PC-3 (cell line): ENCODE measurements at regions not wholly inside any gene's neighbourhood (a gene's known extent, or its start where the extent isn't known, plus 50 kb on each side); places are given as distances from the start of the nearest gene placed in this dataset.

Experiments
- ATAC-seq: fragments of 200-7000 bp; cut with Tn5 transposase; 2 replicates; pipeline ENCODE4 v1.9.1; 2020; ENCODE audit warnings: mild to moderate bottlenecking, moderate library complexity
- BruUV-seq: library from RNA; stranded (reverse); fragments of 400-500 nt; replicated peaks from 2 replicates; lab custom pipeline; 2021; lab: Mats Ljungman, UMichigan
- CTCF ChIA-PET: fragments of 300-600 bp; sonication (Branson Sonifier 250); formaldehyde crosslinking; loops from one replicate; lab custom pipeline; 2022; ENCODE audit warnings: antibody characterized with exemption; lab: Charles Lee
- POLR2A ChIA-PET: fragments of 300-600 bp; sonication (Branson Sonifier 250); formaldehyde crosslinking; loops from one replicate; lab custom pipeline; 2022; ENCODE audit warnings: antibody characterized with exemption; ENCODE audit not compliant: unreplicated experiment; lab: Charles Lee
- DNase-seq: peaks from one replicate; pipeline ENCODE4 v3.0.0-alpha.2; 2015
- H2AFZ ChIP-seq: fragments of 300-600 bp; sonication (generic); 2 replicates; pipeline ENCODE4 v1.6.0; 2016; ENCODE audit warnings: antibody characterized with exemption, low read length
- H3F3A ChIP-seq: fragments of 300-600 bp; sonication (generic); one replicate; pipeline ENCODE4 v1.6.0; 2017; ENCODE audit warnings: antibody characterized with exemption, low read length, control low read depth, mild to moderate bottlenecking; ENCODE audit not compliant: unreplicated experiment
- H3K27ac ChIP-seq: fragments of 300-600 bp; sonication (generic); 2 replicates; pipeline ENCODE4 v1.5.1; 2016; ENCODE audit warnings: mild to moderate bottlenecking, low read length
- H3K27me3 ChIP-seq: fragments of 300-600 bp; sonication (generic); 2 replicates; pipeline ENCODE4 v1.6.1; 2016; ENCODE audit warnings: low read length, mixed read lengths
- H3K36me3 ChIP-seq: fragments of 300-600 bp; sonication (generic); 2 replicates; pipeline ENCODE4 v1.6.1; 2016; ENCODE audit warnings: low read depth, mixed run types, low read length, mixed read lengths
- H3K4me1 ChIP-seq: fragments of 300-600 bp; sonication (generic); 2 replicates; pipeline ENCODE4 v1.5.1; 2016; ENCODE audit warnings: low read length; ENCODE audit not compliant: insufficient read depth
- H3K4me2 ChIP-seq: fragments of 300-600 bp; sonication (generic); 2 replicates; pipeline ENCODE4 v1.6.0; 2016; ENCODE audit warnings: low read length
- H3K4me3 ChIP-seq: fragments of 300-600 bp; sonication (generic); 2 replicates; pipeline ENCODE4 v1.5.1; 2016; ENCODE audit warnings: mild to moderate bottlenecking, low read length, mixed read lengths
- H3K79me2 ChIP-seq: fragments of 300-600 bp; sonication (generic); 2 replicates; pipeline ENCODE4 v1.6.1; 2017; ENCODE audit warnings: low read length, mixed read lengths
- H3K9ac ChIP-seq: fragments of 300-600 bp; sonication (generic); 2 replicates; pipeline ENCODE4 v1.6.0; 2016; ENCODE audit warnings: mild to moderate bottlenecking, low read length
- H3K9me2 ChIP-seq: fragments of 300-600 bp; sonication (generic); replicated peaks from 2 replicates; pipeline ENCODE4 v1.6.1; 2016; ENCODE audit warnings: mixed run types, low read length, mixed read lengths
- H3K9me3 ChIP-seq: fragments of 300-600 bp; sonication (generic); 2 replicates; pipeline ENCODE4 v1.6.1; 2016; ENCODE audit warnings: low read length, mixed read lengths
- H4K20me1 ChIP-seq: fragments of 300-600 bp; sonication (generic); 2 replicates; pipeline ENCODE4 v1.6.1; 2016; ENCODE audit warnings: low read length, mixed read lengths
- CTCF ChIP-seq: fragments of 300-600 bp; sonication (generic); conservative IDR thresholded peaks from 2 replicates; pipeline ENCODE4 v1.5.1; 2017; ENCODE audit warnings: antibody characterized with exemption, low read depth, mild to moderate bottlenecking, low read length
- EZH2 ChIP-seq: fragments of 300-600 bp; sonication (generic); IDR thresholded peaks from one replicate; pipeline ENCODE4 v1.6.1; 2017; ENCODE audit warnings: antibody characterized with exemption, mild to moderate bottlenecking, low read length; ENCODE audit not compliant: unreplicated experiment
- EZH2phosphoT487 ChIP-seq: fragments of 300-600 bp; sonication (generic); IDR thresholded peaks from 2 replicates; pipeline ENCODE4 v1.6.1; 2018; ENCODE audit warnings: mild to moderate bottlenecking, antibody characterized with exemption, low read length, borderline replicate concordance
- intact Hi-C: fragments of 100-400 bp; cut with micrococcal nuclease; formaldehyde crosslinking; loops from 2 replicates; pipeline ENCODE4 v1.9.0; 2023

GRCh38 chr15:29624271-29624670 is 198.0 kb downstream of the TJP1 start:
- Histone ChIP-seq H3K27me3 (peaks cover 20% of the 10 kb centered on the region), H3K9ac (no peak overlapping the region), H3K79me2 (no peaks in the 10 kb centered on the region), H2AFZ (no peak overlapping the region), H3K4me1 (no peaks in the 10 kb centered on the region), H4K20me1 (no peaks in the 10 kb centered on the region), H3F3A (no peaks in the 10 kb centered on the region), H3K4me3 (no peak overlapping the region), H3K9me3 (no peaks in the 10 kb centered on the region), H3K9me2 (no peaks in the 10 kb centered on the region), H3K36me3 (no peaks in the 10 kb centered on the region), H3K4me2 (no peak overlapping the region), H3K27ac (no peak overlapping the region)
- DNase-seq (no peak), ATAC-seq (no peak)
- POLR2A ChIA-PET, result no interaction called here
- TF ChIP-seq EZH2phosphoT487, result no peak
- intact Hi-C loops, result no loop called here
- BruUV-seq, result no TSS peak
- CTCF ChIA-PET, result no interaction called here

GRCh38 chr15:29623116-29623639 is 199.1 kb downstream of the TJP1 start:
- intact Hi-C loops, result no loop called here
- ChIA-PET POLR2A (interaction anchor here (0.6 kb wide), 1 partner anchor 57 kb away, joined by 3 read pairs; no protein-coding TSS in a partner anchor), CTCF (no interaction called here)
- no peak overlapping the region for H3K27ac ChIP-seq
- no peaks in the 10 kb centered on the region for H3F3A ChIP-seq
- H2AFZ ChIP-seq, result no peak overlapping the region
- no TSS peak for BruUV-seq
- H4K20me1 ChIP-seq, result no peaks in the 10 kb centered on the region
- H3K79me2 ChIP-seq, result no peaks in the 10 kb centered on the region
- DNase-seq (no peak), ATAC-seq (no peak)
- no peaks in the 10 kb centered on the region for H3K9me2 ChIP-seq
- H3K27me3 ChIP-seq, result peaks cover 18% of the 10 kb centered on the region
- no peak overlapping the region for H3K4me3 ChIP-seq
- H3K9me3 ChIP-seq, result no peaks in the 10 kb centered on the region
- no peaks in the 10 kb centered on the region for H3K4me1 ChIP-seq
- no peak for TF ChIP-seq CTCF
- no peak for TF ChIP-seq EZH2
- TF ChIP-seq EZH2phosphoT487, result no peak
- H3K36me3 ChIP-seq, result no peaks in the 10 kb centered on the region
- H3K4me2 ChIP-seq, result no peak overlapping the region
- H3K9ac ChIP-seq, result no peak overlapping the region

GRCh38 chr15:29622637-29623036 is 199.6 kb downstream of the TJP1 start:
- Histone ChIP-seq H3K9me3 (no peaks in the 10 kb centered on the region), H3K27me3 (peaks cover 14% of the 10 kb centered on the region), H3K79me2 (no peaks in the 10 kb centered on the region), H3K9ac (no peak overlapping the region), H3K4me1 (no peaks in the 10 kb centered on the region), H3K9me2 (no peaks in the 10 kb centered on the region), H3K27ac (no peak overlapping the region), H3K36me3 (no peaks in the 10 kb centered on the region), H4K20me1 (no peaks in the 10 kb centered on the region), H2AFZ (no peak overlapping the region), H3K4me2 (no peak overlapping the region), H3F3A (no peaks in the 10 kb centered on the region), H3K4me3 (no peak overlapping the region)
- intact Hi-C loops, result no loop called here
- POLR2A ChIA-PET, result interaction anchor here (0.6 kb wide), 1 partner anchor 57 kb away, joined by 3 read pairs; no protein-coding TSS in a partner anchor
- TF ChIP-seq EZH2 (no peak), EZH2phosphoT487 (no peak), CTCF (no peak)
- BruUV-seq, result no TSS peak
- no peak for DNase-seq
- ATAC-seq, result no peak
- CTCF ChIA-PET, result no interaction called here
